ENCODE measurements at regions not wholly inside any gene's neighbourhood (a gene's known extent, or its start where the extent isn't known, plus 50 kb on each side); places are given as distances from the start of the nearest gene placed in this dataset.

DNA sequence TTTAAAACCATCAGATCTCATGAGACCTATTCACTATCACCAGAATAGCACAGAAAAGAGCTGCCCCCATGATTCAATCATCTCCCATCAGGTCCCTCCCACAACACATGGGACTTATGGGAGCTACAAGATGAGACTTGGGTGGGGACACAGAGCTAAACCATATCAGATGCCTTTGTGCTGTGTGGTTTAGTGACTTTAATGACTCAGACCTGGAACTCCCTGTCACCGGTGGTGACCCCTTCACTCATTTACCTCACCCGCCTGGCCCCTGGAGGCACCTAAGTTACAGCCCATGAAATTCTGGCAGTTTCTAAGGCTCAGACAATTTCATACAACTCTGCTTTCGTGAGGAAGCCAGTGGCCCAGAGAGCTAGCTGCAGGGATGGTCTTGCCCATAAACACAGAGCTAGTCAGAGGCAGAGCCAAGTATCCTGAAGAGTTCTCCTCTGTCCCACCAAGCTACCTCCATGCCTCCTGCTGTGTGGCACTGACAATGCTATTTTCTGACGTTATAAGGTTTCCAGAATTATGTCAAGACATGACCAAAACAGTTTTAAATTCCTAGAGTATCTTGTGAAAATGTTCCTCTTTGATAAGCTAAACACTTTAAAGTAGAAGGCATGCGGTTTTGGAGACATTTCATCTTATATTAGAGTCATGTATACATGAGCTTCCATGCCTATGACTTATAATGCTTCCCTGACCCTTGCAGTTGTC is 231.1 kb upstream of the IL12A start:
- TF ChIP-seq SMC3 (conservative IDR thresholded peaks at IDR 0.05; ENCODE audit: poor library complexity) (no peak), RAD21 (conservative IDR thresholded peaks at IDR 0.05) (no peak), TAF1 (IDR thresholded peaks at IDR 0.05; ENCODE audit: low read depth) (no peak), EZH2 (IDR thresholded peaks at IDR 0.05; ENCODE audit: borderline replicate concordance, insufficient read depth, low read length, poor library complexity, severe bottlenecking) (no peak), MXI1 (conservative IDR thresholded peaks at IDR 0.05; ENCODE audit: poor library complexity, severe bottlenecking) (no peak), POLR2AphosphoS5 (IDR thresholded peaks at IDR 0.05) (no peak), EP300 (conservative IDR thresholded peaks at IDR 0.05; ENCODE audit: poor library complexity, severe bottlenecking) (no peak)
- TF ChIP-seq, protein P1, sequence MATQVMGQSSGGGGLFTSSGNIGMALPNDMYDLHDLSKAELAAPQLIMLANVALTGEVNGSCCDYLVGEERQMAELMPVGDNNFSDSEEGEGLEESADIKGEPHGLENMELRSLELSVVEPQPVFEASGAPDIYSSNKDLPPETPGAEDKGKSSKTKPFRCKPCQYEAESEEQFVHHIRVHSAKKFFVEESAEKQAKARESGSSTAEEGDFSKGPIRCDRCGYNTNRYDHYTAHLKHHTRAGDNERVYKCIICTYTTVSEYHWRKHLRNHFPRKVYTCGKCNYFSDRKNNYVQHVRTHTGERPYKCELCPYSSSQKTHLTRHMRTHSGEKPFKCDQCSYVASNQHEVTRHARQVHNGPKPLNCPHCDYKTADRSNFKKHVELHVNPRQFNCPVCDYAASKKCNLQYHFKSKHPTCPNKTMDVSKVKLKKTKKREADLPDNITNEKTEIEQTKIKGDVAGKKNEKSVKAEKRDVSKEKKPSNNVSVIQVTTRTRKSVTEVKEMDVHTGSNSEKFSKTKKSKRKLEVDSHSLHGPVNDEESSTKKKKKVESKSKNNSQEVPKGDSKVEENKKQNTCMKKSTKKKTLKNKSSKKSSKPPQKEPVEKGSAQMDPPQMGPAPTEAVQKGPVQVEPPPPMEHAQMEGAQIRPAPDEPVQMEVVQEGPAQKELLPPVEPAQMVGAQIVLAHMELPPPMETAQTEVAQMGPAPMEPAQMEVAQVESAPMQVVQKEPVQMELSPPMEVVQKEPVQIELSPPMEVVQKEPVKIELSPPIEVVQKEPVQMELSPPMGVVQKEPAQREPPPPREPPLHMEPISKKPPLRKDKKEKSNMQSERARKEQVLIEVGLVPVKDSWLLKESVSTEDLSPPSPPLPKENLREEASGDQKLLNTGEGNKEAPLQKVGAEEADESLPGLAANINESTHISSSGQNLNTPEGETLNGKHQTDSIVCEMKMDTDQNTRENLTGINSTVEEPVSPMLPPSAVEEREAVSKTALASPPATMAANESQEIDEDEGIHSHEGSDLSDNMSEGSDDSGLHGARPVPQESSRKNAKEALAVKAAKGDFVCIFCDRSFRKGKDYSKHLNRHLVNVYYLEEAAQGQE (IDR thresholded peaks at IDR 0.05; ENCODE audit: borderline replicate concordance): no peak
- TF ChIP-seq, protein P2, sequence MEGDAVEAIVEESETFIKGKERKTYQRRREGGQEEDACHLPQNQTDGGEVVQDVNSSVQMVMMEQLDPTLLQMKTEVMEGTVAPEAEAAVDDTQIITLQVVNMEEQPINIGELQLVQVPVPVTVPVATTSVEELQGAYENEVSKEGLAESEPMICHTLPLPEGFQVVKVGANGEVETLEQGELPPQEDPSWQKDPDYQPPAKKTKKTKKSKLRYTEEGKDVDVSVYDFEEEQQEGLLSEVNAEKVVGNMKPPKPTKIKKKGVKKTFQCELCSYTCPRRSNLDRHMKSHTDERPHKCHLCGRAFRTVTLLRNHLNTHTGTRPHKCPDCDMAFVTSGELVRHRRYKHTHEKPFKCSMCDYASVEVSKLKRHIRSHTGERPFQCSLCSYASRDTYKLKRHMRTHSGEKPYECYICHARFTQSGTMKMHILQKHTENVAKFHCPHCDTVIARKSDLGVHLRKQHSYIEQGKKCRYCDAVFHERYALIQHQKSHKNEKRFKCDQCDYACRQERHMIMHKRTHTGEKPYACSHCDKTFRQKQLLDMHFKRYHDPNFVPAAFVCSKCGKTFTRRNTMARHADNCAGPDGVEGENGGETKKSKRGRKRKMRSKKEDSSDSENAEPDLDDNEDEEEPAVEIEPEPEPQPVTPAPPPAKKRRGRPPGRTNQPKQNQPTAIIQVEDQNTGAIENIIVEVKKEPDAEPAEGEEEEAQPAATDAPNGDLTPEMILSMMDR (IDR thresholded peaks at IDR 0.05; ENCODE audit: poor library complexity, severe bottlenecking): no peak

DNA sequence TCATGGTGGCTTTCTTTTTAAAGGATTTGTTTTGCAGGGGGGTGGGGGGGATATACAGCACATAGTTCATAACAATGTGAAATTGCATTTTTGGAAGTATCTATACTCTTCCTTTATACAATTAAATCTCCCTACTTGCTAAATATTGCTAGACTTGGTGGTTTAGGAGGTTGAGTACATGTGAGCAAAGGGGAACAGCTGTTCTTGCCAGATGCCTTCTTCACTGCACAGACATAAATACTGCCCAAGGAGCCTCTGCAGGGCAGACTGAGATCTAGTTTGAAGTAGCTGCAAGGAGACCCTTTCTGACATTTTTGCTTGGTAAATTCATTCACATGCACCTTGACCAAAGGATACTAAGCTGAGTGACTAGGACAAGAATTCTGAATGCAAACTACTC is 228.6 kb upstream of the IL12A start:
- Histone ChIP-seq H3K9ac (ENCODE audit: low read length) (no peak overlapping the region), H3K27me3 (ENCODE audit: insufficient read depth, low read depth, low read length) (peaks cover 29% of the 10 kb centered on the region), H2AFZ (ENCODE audit: low read depth, low read length) (no peak overlapping the region), H3K4me3 (ENCODE audit: low read length) (no peak overlapping the region), H4K20me1 (ENCODE audit: insufficient read depth) (no peaks in the 10 kb centered on the region), H3K4me2 (ENCODE audit: low read length) (no peak overlapping the region), H3K79me2 (replicated peaks; ENCODE audit: insufficient read depth, low read length) (no peaks in the 10 kb centered on the region), H3K36me3 (ENCODE audit: insufficient read depth, low read length) (no peaks in the 10 kb centered on the region), H3K9me3 (ENCODE audit: low read length) (no peaks in the 10 kb centered on the region), H3K27ac (ENCODE audit: low read length) (no peak overlapping the region), H3K9me2 (ENCODE audit: insufficient read depth, low read length) (no peaks in the 10 kb centered on the region), H3F3A (ENCODE audit: insufficient read depth, low read length, poor library complexity, severe bottlenecking) (no peaks in the 10 kb centered on the region)
- TF ChIP-seq POLR2AphosphoS5 (IDR thresholded peaks at IDR 0.05): no peak
- TF ChIP-seq RAD21 (conservative IDR thresholded peaks at IDR 0.05): no peak
- no peak for TF ChIP-seq EZH2 (IDR thresholded peaks at IDR 0.05; ENCODE audit: borderline replicate concordance, insufficient read depth, low read length, poor library complexity, severe bottlenecking)
- TF ChIP-seq, protein P1 (IDR thresholded peaks at IDR 0.05; ENCODE audit: borderline replicate concordance): no peak

More for the DNA sequence above, 231.1 kb upstream of the IL12A start:
- Histone ChIP-seq H3K79me2 (replicated peaks; ENCODE audit: insufficient read depth, low read length) (no peaks in the 10 kb centered on the region), H3K27ac (ENCODE audit: low read length) (no peak overlapping the region), H3K9ac (ENCODE audit: low read length) (no peak overlapping the region), H3K36me3 (ENCODE audit: insufficient read depth, low read length) (no peaks in the 10 kb centered on the region), H2AFZ (ENCODE audit: low read depth, low read length) (no peak overlapping the region), H4K20me1 (ENCODE audit: insufficient read depth) (no peaks in the 10 kb centered on the region), H3K4me3 (ENCODE audit: low read length) (no peak overlapping the region), H3F3A (ENCODE audit: insufficient read depth, low read length, poor library complexity, severe bottlenecking) (no peaks in the 10 kb centered on the region), H3K9me2 (ENCODE audit: insufficient read depth, low read length) (no peaks in the 10 kb centered on the region), H3K4me2 (ENCODE audit: low read length) (no peak overlapping the region), H3K9me3 (ENCODE audit: low read length) (no peaks in the 10 kb centered on the region), H3K27me3 (ENCODE audit: insufficient read depth, low read depth, low read length) (peaks cover 7% of the 10 kb centered on the region)

Measured in neural cell (in vitro differentiated cells).